ENCODE measurements at regions not wholly inside any gene's neighbourhood (a gene's known extent, or its start where the extent isn't known, plus 50 kb on each side); places are given as distances from the start of the nearest gene placed in this dataset.
A peak's percentile ranks its signal among the peaks of the same experiment; 100 is the strongest.

GRCh38 chr5:82901281-82901888 is 175.8 kb downstream of the TMEM167A start:
- peaks cover 0 to 12% of the 10 kb centered on the region in 2 experiments; a peak in 2 of 4 replicates for H3K9me3 ChIP-seq (ENCODE audit: control insufficient read depth in 1 of 2, insufficient read depth in 1 of 2, low read depth in 1 of 2, low read length in 2 of 2)
- no peak overlapping the region for H2AFZ ChIP-seq (ENCODE audit: low read depth, low read length, poor library complexity, severe bottlenecking)
- CTCF ChIA-PET = no interaction called here
- H3K79me2 ChIP-seq (ENCODE audit: insufficient read depth, low read length) = no peaks in the 10 kb centered on the region
- no TSS peak for BruUV-seq (replicated peaks)
- H3K27ac ChIP-seq (ENCODE audit: low read depth, low read length) = no peak overlapping the region
- no peaks in the 10 kb centered on the region for H3K27me3 ChIP-seq (ENCODE audit: insufficient read depth, low read length)
- DNase-seq (ENCODE audit: low read depth, low spot score) = no peak
- H3K9me2 ChIP-seq (ENCODE audit: insufficient read depth) = no peaks in the 10 kb centered on the region
- no peak overlapping the region for H3K9ac ChIP-seq (ENCODE audit: low read length)
- peaks cover 0 to 10% of the 10 kb centered on the region in 2 experiments; a peak in 1 of 4 replicates for H3K36me3 ChIP-seq (ENCODE audit: control insufficient read depth in 1 of 2, insufficient read depth in 2 of 2, low read length in 2 of 2)
- H3K4me1 ChIP-seq (ENCODE audit: control insufficient read depth in 1 of 2, insufficient read depth in 2 of 2, low read length in 2 of 2) = no peaks in the 10 kb centered on the region
- H3K4me3 ChIP-seq (replicated peaks in 1 of 2; ENCODE audit: low read depth in 1 of 2, low read length in 2 of 2) = no peak overlapping the region
- TF ChIP-seq CBX3 (IDR thresholded peaks at IDR 0.05; ENCODE audit: low read depth) (peak; percentile 54; the same call in 1 of the 2 replicates), SIN3A (IDR thresholded peaks at IDR 0.05; ENCODE audit: low read depth) (no peak)
- RAD21 ChIA-PET (ENCODE audit: low non-redundant PET in 1 of 2, low total read pairs in 2 of 2, uncharacterized antibody in 2 of 2, unreplicated experiment in 2 of 2) = no interaction called here
- POLR2A ChIA-PET = no interaction called here
- H3K4me2 ChIP-seq (ENCODE audit: low read length) = no peak overlapping the region
- H4K20me1 ChIP-seq (ENCODE audit: insufficient read depth) = no peaks in the 10 kb centered on the region
- intact Hi-C loops (cut with micrococcal nuclease) = loop anchor here (10.0 kb wide), 1 partner anchor 663 kb away; no protein-coding TSS in a partner anchor
- no peak for ATAC-seq

- peaks cover 0 to 8% of the 10 kb centered on the region in 2 experiments; a peak in 1 of 4 replicates for H3K36me3 ChIP-seq (ENCODE audit: control insufficient read depth in 1 of 2, insufficient read depth in 2 of 2, low read length in 2 of 2)
- H3K9ac ChIP-seq (ENCODE audit: low read length) = no peak overlapping the region
- intact Hi-C loops (cut with micrococcal nuclease) = no loop called here
- no TSS peak for BruUV-seq (replicated peaks)
- H4K20me1 ChIP-seq (ENCODE audit: insufficient read depth) = no peaks in the 10 kb centered on the region
- no peaks in the 10 kb centered on the region; a peak in 1 of 4 replicates for H3K4me1 ChIP-seq (ENCODE audit: control insufficient read depth in 1 of 2, insufficient read depth in 2 of 2, low read length in 2 of 2)
- no peaks in the 10 kb centered on the region for H3K79me2 ChIP-seq (ENCODE audit: insufficient read depth, low read length)
- ATAC-seq = no peak
- H3K4me2 ChIP-seq (ENCODE audit: low read length) = no peak overlapping the region
- RAD21 ChIA-PET (ENCODE audit: low non-redundant PET in 1 of 2, low total read pairs in 2 of 2, uncharacterized antibody in 2 of 2, unreplicated experiment in 2 of 2) = no interaction called here
- POLR2A ChIA-PET = no interaction called here
- no peaks in the 10 kb centered on the region; a peak in 1 of 4 replicates for H3K9me3 ChIP-seq (ENCODE audit: control insufficient read depth in 1 of 2, insufficient read depth in 1 of 2, low read depth in 1 of 2, low read length in 2 of 2)
- no peaks in the 10 kb centered on the region for H3K27me3 ChIP-seq (ENCODE audit: insufficient read depth, low read length)
- DNase-seq (ENCODE audit: low read depth, low spot score) = no peak
- H3K4me3 ChIP-seq (replicated peaks in 1 of 2; ENCODE audit: low read depth in 1 of 2, low read length in 2 of 2) = no peak overlapping the region
- no peaks in the 10 kb centered on the region for H3K9me2 ChIP-seq (ENCODE audit: insufficient read depth)
- no peak overlapping the region for H3K27ac ChIP-seq (ENCODE audit: low read depth, low read length)
- H2AFZ ChIP-seq (ENCODE audit: low read depth, low read length, poor library complexity, severe bottlenecking) = no peak overlapping the region
- CTCF ChIA-PET = no interaction called here
- no peak for TF ChIP-seq EZH2phosphoT487 (IDR thresholded peaks at IDR 0.05; ENCODE audit: borderline replicate concordance)
- TF ChIP-seq ZNF274 (IDR thresholded peaks at IDR 0.05; ENCODE audit: low read depth, low read length) = no peak
- no peak for TF ChIP-seq FOSL1 (IDR thresholded peaks at IDR 0.05; ENCODE audit: low read depth)
- no peak for TF ChIP-seq SP1 (IDR thresholded peaks at IDR 0.05; ENCODE audit: low read depth)
- no peak for TF ChIP-seq MAX (IDR thresholded peaks at IDR 0.05)
- TF ChIP-seq EZH2 (IDR thresholded peaks at IDR 0.05) = no peak
- no peak for TF ChIP-seq REST (IDR thresholded peaks at IDR 0.05; ENCODE audit: low read depth)
- no peak for TF ChIP-seq ELF1 (IDR thresholded peaks at IDR 0.05; ENCODE audit: borderline replicate concordance, low read depth)
- TF ChIP-seq JUND (IDR thresholded peaks at IDR 0.05) = no peak
- TF ChIP-seq ATF3 (IDR thresholded peaks at IDR 0.05) = no peak
- TF ChIP-seq TCF7L2 (IDR thresholded peaks at IDR 0.05; ENCODE audit: borderline replicate concordance, extremely low read depth, insufficient read depth, insufficient read length) = no peak
- no peak for TF ChIP-seq SIN3A (IDR thresholded peaks at IDR 0.05; ENCODE audit: low read depth)
- no peak for TF ChIP-seq CBX3 (IDR thresholded peaks at IDR 0.05; ENCODE audit: low read depth)
- TF ChIP-seq YY1 (IDR thresholded peaks at IDR 0.05; ENCODE audit: extremely low read depth, insufficient replicate concordance, low read depth, low read length) = no peak
These were observed 182.5 kb downstream of the TMEM167A start for GRCh38 chr5:82894716-82895115.
